Vagina (tissue), 2 donors: ENCODE measurements at regions not wholly inside any gene's neighbourhood (a gene's known extent, or its start where the extent isn't known, plus 50 kb on each side); places are given as distances from the start of the nearest gene placed in this dataset.

Experiments
- POLR2A ChIP-seq, 2 donors: fragments of 450-650 bp; IDR thresholded peaks; one replicate each; pipeline ENCODE4 v1.6.1; 2017; ENCODE audit warnings: antibody characterized with exemption in 2 of 2, mild to moderate bottlenecking in 2 of 2, moderate library complexity in 2 of 2
- POLR2AphosphoS5 ChIP-seq, 2 donors: sonication (generic); formaldehyde crosslinking; IDR thresholded peaks; one replicate each; pipeline ENCODE4 v1.9.0; 2017; ENCODE audit warnings: antibody characterized with exemption in 2 of 2, mild to moderate bottlenecking in 2 of 2, low read depth in 1 of 2; ENCODE audit not compliant: insufficient read depth in 1 of 2
- TF ChIP-seq, protein P1 (sequence below), 3 experiments: fragments of 450-650 bp in 2 of 3; fragments of 200-600 bp in 1 of 3; sonication (generic) in 1 of 3; IDR thresholded peaks; one replicate each; pipeline ENCODE4 v1.5.1; 2017 to 2019; ENCODE audit warnings: antibody characterized with exemption in 3 of 3, mild to moderate bottlenecking in 2 of 3, moderate library complexity in 2 of 3

DNA sequence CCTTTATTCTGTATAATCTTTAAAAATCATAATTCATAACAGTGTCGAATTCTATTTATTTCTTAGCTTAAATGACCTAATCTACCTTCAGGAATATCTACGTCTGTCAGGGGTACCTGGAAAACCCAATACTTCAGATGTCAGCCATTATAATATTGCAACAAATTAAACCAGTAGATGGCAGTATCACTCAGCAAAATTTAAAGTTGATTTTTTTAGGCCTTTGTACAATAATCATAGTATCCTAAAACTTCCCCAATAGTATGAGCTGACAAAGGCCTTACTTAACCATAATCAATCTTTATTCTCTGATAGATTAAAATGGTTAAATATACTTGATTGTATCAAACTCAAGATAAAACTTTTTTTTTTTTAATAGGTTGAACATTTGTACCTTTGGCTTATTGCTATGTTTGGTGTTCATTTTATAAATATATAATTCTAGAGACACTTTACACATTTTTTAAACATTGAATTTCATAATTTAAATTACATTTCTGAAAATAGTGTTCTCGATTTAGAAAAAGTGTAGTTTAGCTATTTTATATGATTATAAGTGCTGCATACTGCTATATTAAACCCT is 830.2 kb upstream of the SPRY2 start:
- TF ChIP-seq, protein P1, sequence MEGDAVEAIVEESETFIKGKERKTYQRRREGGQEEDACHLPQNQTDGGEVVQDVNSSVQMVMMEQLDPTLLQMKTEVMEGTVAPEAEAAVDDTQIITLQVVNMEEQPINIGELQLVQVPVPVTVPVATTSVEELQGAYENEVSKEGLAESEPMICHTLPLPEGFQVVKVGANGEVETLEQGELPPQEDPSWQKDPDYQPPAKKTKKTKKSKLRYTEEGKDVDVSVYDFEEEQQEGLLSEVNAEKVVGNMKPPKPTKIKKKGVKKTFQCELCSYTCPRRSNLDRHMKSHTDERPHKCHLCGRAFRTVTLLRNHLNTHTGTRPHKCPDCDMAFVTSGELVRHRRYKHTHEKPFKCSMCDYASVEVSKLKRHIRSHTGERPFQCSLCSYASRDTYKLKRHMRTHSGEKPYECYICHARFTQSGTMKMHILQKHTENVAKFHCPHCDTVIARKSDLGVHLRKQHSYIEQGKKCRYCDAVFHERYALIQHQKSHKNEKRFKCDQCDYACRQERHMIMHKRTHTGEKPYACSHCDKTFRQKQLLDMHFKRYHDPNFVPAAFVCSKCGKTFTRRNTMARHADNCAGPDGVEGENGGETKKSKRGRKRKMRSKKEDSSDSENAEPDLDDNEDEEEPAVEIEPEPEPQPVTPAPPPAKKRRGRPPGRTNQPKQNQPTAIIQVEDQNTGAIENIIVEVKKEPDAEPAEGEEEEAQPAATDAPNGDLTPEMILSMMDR (IDR thresholded peaks at IDR 0.05), result no peak
- TF ChIP-seq POLR2AphosphoS5 (IDR thresholded peaks at IDR 0.05; ENCODE audit: insufficient read depth in 1 of 2, low read depth in 1 of 2) (no peak), POLR2A (IDR thresholded peaks at IDR 0.05) (no peak)
